Right lobe of liver (tissue), 4 donors: ENCODE measurements at regions not wholly inside any gene's neighbourhood (a gene's known extent, or its start where the extent isn't known, plus 50 kb on each side); places are given as distances from the start of the nearest gene placed in this dataset.
"Not testable (repeated sequence)": the region's sequence is repeated elsewhere in the genome, so short reads cannot be mapped to it uniquely, and the experiment has no call there.

ENCODE experiments used
- CTCF ChIP-seq, 4 donors: fragments of 200-600 bp in 3 of 4; fragments of 450-650 bp in 1 of 4; IDR thresholded peaks; one replicate each; pipeline versions ENCODE4 v1.5.1 to v1.8.0; 2016 to 2022; ENCODE audit warnings: antibody characterized with exemption in 4 of 4, mild to moderate bottlenecking in 2 of 4
- POLR2A ChIP-seq: fragments of 450-650 bp; IDR thresholded peaks from one replicate; pipeline ENCODE4 v1.6.1; 2017; ENCODE audit warnings: antibody characterized with exemption, mild to moderate bottlenecking
- donor health status: DM: no; HTN: no; CAD: no.
- donor health status: DM: no; HTN: no; CAD: no.
- donor health status: DM: no; HTN: yes; CAD: no.

- not testable (repeated sequence) for TF ChIP-seq CTCF (IDR thresholded peaks at IDR 0.05); POLR2A
These were observed 197.7 kb upstream of the ZNF322 start for GRCh38 chr6:26857289-26857688.
